ENCODE measurements at regions not wholly inside any gene's neighbourhood (a gene's known extent, or its start where the extent isn't known, plus 50 kb on each side); places are given as distances from the start of the nearest gene placed in this dataset.
A peak's percentile ranks its signal among the peaks of the same experiment; 100 is the strongest.

GRCh38 chr5:159465604-159466003 lies 135.3 kb upstream of the IL12B start:
- no peak for DNase-seq (ENCODE audit: low read depth)
- no peak for TF ChIP-seq CTCF (conservative IDR thresholded peaks at IDR 0.05; ENCODE audit: control insufficient read depth, insufficient read depth, low read depth, low read length)
- no peak overlapping the region for H3K4me3 ChIP-seq (ENCODE audit: control insufficient read depth, low read depth, low read length)

- TF ChIP-seq CTCF (conservative IDR thresholded peaks at IDR 0.05; ENCODE audit: control insufficient read depth, insufficient read depth, low read depth, low read length), result no peak
- H3K4me3 ChIP-seq (ENCODE audit: control insufficient read depth, low read depth, low read length), result no peak overlapping the region
- no peak for DNase-seq (ENCODE audit: low read depth)
Measured at GRCh38 chr5:159467666-159468065, 137.4 kb upstream of the IL12B start.

- TF ChIP-seq CTCF (conservative IDR thresholded peaks at IDR 0.05; ENCODE audit: control insufficient read depth, insufficient read depth, low read depth, low read length), result no peak
- no peak for DNase-seq (ENCODE audit: low read depth)
Measured at GRCh38 chr5:159469496-159470372, 139.4 kb upstream of the IL12B start.

GRCh38 chr5:159471904-159472303 lies 141.6 kb upstream of the IL12B start:
- no peak overlapping the region for H3K4me3 ChIP-seq (ENCODE audit: control insufficient read depth, low read depth, low read length)
- no peak for TF ChIP-seq CTCF (conservative IDR thresholded peaks at IDR 0.05; ENCODE audit: control insufficient read depth, insufficient read depth, low read depth, low read length)
- DNase-seq (ENCODE audit: low read depth), result peak; percentile 63

More at GRCh38 chr5:159469496-159470372, 139.4 kb upstream of the IL12B start:
- H3K4me3 ChIP-seq (ENCODE audit: control insufficient read depth, low read depth, low read length), result no peak overlapping the region

GRCh38 chr5:159475026-159475425 lies 144.7 kb upstream of the IL12B start:
- DNase-seq (ENCODE audit: low read depth), result no peak
- no peak overlapping the region for H3K4me3 ChIP-seq (ENCODE audit: control insufficient read depth, low read depth, low read length)
- TF ChIP-seq CTCF (conservative IDR thresholded peaks at IDR 0.05; ENCODE audit: control insufficient read depth, insufficient read depth, low read depth, low read length), result no peak

GRCh38 chr5:159478950-159479349 lies 148.7 kb upstream of the IL12B start:
- TF ChIP-seq CTCF (conservative IDR thresholded peaks at IDR 0.05; ENCODE audit: control insufficient read depth, insufficient read depth, low read depth, low read length), result no peak
- H3K4me3 ChIP-seq (ENCODE audit: control insufficient read depth, low read depth, low read length), result no peak overlapping the region
- no peak for DNase-seq (ENCODE audit: low read depth)

Measured in fibroblast of mammary gland (primary cell).